Astrocyte of the spinal cord (primary cell): ENCODE measurements at regions not wholly inside any gene's neighbourhood (a gene's known extent, or its start where the extent isn't known, plus 50 kb on each side); places are given as distances from the start of the nearest gene placed in this dataset.
"Not testable (repeated sequence)": the region's sequence is repeated elsewhere in the genome, so short reads cannot be mapped to it uniquely, and the experiment has no call there.

ENCODE experiments used
- DNase-seq: peaks from one replicate; pipeline ENCODE4 v3.0.0; 2011; ENCODE audit warnings: low read depth, low spot score
- H3K4me3 ChIP-seq: 2 replicates; pipeline ENCODE4 v1.5.1; 2011; ENCODE audit warnings: low read depth, mild to moderate bottlenecking, low read length, moderate library complexity
- in situ Hi-C: cut with HindIII; loops from 2 replicates; pipeline ENCODE4 v1.10.0; 2017; ENCODE audit warnings: low sequenced_read_pairs
- TF ChIP-seq, protein P1 (sequence below): IDR thresholded peaks from 2 replicates; pipeline ENCODE4 v1.5.1; 2012; ENCODE audit warnings: low read depth, mild to moderate bottlenecking, low read length, inconsistent platforms

DNA sequence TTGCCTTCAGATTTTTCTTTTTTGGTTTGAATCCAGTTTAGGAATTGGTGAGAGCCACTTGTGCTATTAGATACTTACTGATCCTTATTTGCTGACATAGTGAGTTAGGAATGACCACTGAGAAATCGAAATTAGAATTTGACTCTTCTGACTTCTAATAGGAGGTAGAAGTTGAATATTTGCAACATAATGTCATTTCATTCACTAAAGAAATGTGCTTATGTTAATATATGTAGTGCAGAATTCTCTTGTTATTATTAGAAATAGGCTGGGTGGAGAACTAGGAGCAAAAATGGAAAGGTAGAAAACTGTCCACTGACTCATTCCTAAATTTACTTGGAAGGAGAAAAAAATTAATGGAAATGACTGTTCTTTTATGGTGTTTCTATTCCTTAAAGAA, 538.2 kb upstream of the SGO1 start:
- no peak overlapping the region for H3K4me3 ChIP-seq
- in situ Hi-C loops = no loop called here
- DNase-seq = no peak
- TF ChIP-seq, protein P1, sequence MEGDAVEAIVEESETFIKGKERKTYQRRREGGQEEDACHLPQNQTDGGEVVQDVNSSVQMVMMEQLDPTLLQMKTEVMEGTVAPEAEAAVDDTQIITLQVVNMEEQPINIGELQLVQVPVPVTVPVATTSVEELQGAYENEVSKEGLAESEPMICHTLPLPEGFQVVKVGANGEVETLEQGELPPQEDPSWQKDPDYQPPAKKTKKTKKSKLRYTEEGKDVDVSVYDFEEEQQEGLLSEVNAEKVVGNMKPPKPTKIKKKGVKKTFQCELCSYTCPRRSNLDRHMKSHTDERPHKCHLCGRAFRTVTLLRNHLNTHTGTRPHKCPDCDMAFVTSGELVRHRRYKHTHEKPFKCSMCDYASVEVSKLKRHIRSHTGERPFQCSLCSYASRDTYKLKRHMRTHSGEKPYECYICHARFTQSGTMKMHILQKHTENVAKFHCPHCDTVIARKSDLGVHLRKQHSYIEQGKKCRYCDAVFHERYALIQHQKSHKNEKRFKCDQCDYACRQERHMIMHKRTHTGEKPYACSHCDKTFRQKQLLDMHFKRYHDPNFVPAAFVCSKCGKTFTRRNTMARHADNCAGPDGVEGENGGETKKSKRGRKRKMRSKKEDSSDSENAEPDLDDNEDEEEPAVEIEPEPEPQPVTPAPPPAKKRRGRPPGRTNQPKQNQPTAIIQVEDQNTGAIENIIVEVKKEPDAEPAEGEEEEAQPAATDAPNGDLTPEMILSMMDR = no peak

DNA sequence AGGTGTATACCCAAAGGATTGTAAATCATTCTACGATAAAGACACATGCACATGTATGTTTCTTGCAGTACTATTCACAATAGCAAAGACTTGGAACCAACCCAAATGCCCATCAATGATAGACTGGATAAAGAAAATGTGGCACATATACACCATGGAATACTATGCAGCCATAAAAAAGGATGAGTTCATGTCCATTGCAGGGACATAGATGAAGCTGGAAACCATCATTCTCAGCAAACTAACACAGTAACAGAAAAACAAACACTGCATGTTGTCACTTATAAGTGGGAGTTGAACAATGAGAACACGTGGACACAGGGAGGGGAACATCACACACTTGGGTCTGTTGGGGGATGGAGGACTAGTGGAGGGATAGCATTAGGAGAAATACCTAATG, 530.4 kb upstream of the SGO1 start:
- DNase-seq, H3K4me3 ChIP-seq, in situ Hi-C loops: not testable (repeated sequence)

DNA sequence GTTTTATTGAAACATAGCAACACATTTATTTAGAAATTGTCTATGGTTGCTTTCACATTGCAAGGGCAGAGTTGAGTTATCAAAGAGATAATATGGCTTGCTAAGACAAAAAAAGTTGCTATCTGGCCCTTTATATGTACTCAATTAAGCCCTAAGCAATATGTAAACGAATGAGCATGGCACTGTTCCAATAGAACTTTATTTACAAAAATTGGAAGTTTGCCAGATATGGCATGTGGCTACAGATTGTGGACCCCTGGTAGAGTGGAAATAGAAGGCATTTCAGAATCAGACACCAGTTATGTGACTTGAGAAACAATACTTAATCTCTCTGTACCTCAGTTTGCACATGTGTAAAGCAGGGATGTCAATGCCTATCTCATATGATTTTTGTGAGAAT, 515.6 kb upstream of the SGO1 start:
- no peak for DNase-seq
- TF ChIP-seq, protein P1 = no peak
- no peak overlapping the region for H3K4me3 ChIP-seq
- in situ Hi-C loops = no loop called here

DNA sequence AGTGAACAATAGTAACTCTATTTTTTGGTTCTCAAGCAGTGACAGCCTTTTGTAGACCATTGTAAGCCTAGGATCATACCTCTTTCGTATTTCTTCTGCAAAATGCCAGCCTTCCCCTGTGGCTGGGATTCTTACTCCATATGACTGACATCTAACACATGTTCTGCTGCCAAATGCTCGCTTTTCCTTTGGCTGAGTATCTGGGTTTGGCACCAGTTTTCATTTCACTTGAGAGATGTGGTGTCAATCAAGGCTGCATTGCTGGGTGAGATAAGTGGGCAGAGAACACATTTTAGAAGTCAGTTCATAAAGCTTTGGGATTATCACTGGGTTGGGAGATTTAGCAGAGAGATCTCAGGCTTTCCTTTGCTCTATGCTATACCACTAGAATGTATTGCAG, 514.7 kb upstream of the SGO1 start:
- DNase-seq = no peak
- in situ Hi-C loops = no loop called here
- TF ChIP-seq, protein P1 = no peak
- H3K4me3 ChIP-seq = no peak overlapping the region

DNA sequence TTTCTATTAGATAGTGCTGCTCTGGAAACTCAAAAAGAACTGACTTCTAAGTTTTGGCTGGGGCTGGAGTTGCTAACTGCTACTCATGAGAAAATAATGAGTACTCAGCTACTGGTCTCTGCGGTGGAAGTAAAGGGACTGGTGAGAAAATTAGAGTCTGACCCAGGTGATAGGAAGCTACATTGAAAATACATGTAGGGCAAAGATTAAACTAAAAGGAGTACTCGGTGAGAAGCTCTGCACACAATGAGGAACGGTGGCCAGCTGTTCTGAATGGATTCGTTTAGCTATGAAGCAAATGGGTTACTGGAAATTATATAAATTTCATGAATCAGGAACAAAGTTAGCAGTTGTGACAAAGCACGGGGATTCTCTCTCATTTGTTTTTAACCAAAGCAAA, 512.9 kb upstream of the SGO1 start:
- no peak for DNase-seq
- no peak overlapping the region for H3K4me3 ChIP-seq
- TF ChIP-seq, protein P1 = no peak
- in situ Hi-C loops = no loop called here

DNA sequence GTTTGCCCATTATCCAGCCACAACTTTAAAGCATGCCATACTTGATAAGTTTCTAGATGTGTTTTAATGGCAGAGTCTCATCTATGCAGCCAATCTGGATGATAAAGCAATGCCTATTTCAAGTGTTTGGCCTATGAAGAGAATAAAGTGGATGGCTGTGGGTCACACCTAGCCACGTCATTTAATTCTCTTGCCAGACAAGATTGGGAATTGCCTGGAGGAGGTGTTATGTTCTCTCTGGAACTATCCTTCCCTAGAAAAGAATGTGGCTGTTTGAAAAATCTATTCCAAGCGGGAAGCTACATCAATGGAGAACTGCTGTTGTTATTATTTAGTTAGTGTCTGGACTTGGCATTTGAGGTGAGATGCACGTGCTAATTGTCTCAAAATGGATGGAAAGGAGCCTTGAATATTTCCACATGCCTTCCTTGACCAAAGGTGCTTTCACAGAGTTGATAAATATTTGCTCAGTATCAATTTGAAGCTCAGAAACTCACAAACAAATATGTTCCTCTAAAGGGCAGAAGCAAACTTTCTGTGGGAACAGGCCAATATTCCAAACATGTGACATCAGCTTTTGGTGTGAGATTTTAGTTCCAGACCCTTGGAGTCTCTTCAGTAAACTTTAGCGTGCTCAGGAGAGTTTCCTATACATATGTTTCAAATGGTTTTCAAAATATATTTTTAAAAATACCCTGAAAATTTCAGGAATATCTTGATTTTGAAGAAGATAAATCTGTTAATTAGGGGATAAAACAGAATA, 510.6 kb upstream of the SGO1 start:
- DNase-seq = no peak
- TF ChIP-seq, protein P1 = no peak
- in situ Hi-C loops = no loop called here
- H3K4me3 ChIP-seq = no peak overlapping the region

DNA sequence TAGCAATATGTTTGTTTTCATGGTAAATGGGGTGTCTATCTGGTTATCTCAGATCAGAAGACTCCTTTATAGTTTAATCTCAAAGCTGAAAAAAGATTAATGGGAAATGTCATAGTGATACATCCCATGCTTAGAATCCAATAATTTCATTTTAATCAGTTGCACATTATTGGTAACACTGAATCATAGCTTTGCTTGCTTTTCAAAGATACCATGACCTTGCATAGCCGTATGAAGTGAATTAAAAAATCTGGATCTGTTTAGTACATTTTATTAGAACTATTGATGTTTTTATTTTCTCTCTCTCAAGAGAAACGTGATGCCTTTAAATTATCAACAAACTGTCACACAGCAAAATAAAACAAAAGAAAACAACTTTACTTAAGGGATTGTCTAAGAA, 506.7 kb upstream of the SGO1 start:
- in situ Hi-C loops = no loop called here
- H3K4me3 ChIP-seq = no peak overlapping the region
- no peak for DNase-seq
- TF ChIP-seq, protein P1 = no peak
